Stimulated activated CD4-positive, alpha-beta T cell treated with anti-CD3 and anti-CD28 coated beads, Interleukin-2, amount 100 ng/mL, for 4 hours (primary cell): ENCODE measurements at regions not wholly inside any gene's neighbourhood (a gene's known extent, or its start where the extent isn't known, plus 50 kb on each side); places are given as distances from the start of the nearest gene placed in this dataset.
"Not testable (repeated sequence)": the region's sequence is repeated elsewhere in the genome, so short reads cannot be mapped to it uniquely, and the experiment has no call there.

Experiments used
- DNase-seq: peaks from one replicate; pipeline ENCODE4 v3.0.0-alpha.2; 2020; ENCODE audit warnings: low read depth

DNA sequence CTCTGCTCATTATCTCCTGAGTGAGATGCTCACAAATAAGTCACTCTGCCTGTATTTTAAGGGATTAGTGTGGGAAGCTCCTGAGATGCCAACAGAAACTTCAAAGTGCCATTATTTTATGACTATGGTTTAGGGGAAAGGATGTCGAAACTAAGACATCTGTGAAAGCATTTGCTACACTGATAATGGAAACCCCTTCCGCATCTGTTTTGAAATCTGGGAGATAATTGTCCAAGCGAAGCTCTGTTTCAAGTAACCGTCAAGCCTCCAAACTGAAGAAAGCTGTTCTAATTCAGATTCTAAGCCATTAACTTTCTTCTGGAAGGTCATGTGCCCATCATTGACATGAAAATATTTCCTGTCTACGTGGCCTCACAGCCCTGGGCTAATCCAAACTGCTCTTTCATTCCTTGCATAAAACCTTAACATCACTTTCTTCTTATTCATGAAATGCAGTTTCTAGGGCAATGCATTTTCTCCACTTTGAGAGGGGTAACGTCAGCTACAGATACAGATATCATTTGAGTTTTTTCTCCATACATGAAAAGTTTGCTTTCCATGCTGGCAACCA lies 932.0 kb downstream of the C6orf118 start:
- no peak for DNase-seq

DNA sequence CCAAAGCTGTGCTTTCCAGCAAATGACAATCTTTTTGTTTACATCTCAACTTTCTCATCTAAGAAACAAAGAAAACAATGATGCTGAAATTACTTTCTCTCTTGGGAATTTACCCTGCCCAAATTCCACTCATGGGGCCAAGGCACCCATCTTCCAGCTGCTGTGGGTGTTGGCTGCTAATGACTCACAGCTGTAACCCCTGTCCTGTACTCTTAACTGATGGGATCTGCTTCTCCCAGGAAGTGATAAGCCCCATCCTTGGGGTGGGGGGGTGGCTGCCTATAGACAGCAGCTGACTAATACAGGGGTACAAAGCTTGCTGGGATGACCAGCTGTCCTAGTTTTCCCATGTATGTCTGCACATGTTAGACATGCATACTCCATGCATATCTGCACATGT lies 938.6 kb downstream of the C6orf118 start:
- no peak for DNase-seq

DNA sequence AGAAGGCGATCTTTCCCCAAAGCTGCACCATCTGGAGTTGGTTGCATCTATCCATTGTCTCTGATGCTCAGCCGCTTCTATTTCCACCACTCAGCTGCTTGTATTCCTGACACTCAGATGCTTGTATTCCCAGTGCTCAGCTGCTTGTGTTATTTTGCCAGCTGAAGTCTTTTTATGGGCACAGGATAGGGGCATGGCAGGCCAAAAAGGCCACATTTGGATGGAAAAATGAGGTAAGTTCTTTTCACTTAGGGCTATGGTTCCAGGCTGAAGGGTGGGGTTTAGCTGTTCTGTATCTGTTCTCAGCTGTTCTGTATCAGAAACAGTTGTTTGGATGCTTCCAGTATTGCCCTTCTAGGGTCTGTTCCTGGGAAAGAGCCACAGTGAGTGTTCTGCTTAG lies 944.9 kb downstream of the QKI start:
- no peak for DNase-seq

DNA sequence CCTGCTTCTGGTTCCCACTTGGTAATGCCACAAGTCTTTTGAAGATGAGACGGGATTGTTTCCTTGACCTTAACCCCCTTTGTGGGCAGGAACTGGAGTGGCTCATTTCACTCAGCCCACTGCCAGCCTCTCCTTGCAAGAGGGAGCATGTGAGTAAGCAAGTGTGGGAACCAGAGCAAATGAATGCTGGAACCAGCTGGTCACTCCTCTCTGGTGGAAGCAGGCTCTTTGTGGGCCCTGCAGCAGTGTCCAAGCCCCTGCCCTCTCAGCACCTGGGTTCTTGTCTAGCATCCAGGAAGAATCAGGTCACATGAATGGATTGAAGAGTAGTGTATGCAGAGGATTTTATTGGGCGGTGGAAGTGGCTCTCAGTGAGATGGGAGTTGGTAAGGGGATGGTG lies 944.5 kb downstream of the QKI start:
- DNase-seq, result no peak

DNA sequence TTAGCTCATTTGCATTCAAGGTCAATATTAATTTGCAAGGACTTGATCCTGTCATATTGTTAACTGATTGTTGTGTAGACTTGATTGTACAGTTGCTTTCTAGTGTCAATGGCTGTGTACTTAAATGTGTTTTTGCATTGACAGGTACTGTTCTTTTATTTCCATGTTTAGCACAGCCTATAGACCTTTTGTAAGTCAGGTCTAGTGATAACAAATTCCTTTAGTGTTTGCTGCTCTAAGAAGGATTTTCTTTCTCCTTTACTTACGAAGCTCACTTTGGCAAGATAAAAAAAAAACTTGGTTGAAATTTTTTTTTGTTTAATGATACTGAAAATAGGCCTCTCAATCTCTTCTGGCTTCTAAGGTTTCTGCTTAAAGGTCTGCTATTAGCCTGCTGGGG lies 942.3 kb downstream of the QKI start:
- DNase-seq, result no peak

DNA sequence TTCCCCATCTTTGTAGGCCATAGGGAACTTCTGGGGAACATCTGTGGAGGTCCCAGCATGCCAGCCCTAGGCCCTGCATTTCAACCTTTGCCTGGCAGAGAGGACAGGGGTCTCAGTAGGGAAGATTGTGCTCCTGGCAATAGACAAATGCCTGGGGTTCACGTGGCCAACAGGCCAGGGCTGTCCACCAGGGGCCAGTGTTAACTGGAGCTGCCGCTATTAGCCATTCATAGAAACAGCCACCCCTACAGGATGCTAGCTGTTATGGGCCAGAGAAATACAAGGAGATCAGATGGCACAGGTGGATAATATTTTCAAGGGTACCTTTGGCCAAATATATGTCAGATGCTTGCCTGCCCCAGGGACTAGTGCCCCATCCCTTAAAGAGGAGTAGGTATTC lies 932.9 kb downstream of the QKI start:
- DNase-seq, result no peak

DNA sequence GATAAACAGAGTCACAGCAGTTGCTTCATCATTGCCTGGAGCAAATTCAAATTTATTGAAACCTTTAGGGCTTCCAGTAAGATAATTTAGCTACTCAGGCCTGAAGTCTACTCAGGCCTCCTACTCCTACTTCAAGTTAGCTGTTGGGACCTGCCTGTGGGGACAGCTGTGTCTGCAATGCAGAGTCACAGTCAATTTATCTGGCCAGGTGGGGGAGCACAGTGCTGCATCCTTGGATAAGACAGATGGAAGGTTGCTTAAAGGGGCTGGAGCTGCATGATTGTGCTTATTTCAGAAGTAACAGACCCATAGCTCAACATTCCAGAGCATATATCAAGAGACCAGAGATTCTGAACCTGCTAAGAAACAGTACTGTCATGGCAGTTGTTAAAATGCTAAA lies 932.1 kb downstream of the QKI start:
- DNase-seq, result no peak

DNA sequence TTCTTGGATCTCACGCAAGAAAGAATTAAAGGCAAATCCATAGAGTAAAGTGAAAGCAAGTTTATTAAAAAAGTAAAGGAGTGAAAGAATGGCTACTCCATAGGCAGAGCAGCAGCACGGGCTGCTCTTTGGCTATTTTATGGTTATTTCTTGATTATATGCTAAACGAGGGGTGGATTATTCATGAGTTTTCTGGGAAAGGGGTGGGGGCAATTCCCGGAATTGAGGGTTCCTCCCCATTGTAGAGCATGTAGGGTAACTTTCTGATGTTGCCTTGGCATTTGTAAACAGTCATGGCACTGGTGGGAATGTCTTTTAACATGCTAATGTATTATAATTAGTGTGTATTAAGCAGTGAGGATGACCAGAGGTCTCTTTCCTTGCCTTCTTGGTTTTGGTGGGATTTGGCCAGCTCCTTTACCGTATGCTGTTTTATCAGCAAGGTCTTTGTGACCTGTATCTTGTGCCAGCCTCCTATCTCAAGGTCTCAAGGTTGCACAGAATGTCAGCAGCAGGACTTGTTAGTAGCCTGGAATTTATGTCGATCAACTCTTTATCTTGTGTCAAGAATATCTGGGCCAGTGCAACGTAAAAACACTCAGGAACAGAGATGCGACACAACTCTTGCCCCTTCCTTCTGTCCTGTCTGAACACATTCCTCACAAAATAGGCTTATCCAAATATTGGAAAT lies 931.4 kb downstream of the QKI start:
- no peak for DNase-seq

DNA sequence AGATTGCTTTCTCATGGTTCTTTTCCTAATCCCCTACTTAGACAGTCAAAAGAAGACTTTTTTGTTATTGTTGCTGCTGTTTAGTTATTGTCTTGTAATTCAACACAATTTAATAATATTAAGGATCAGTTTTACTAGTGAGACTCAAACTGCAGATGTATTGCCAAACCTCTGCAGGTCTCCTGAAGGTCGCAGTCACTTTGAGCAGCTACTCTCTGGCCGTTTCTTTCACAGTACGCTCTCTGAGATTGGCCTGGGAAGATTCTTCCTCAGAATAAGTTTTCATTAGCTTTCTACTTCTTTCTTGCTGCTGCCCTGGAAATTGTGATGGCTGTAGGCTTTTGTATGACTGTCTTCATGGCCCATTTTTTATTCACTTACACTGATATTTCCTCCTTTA lies 930.8 kb downstream of the QKI start:
- no peak for DNase-seq

DNA sequence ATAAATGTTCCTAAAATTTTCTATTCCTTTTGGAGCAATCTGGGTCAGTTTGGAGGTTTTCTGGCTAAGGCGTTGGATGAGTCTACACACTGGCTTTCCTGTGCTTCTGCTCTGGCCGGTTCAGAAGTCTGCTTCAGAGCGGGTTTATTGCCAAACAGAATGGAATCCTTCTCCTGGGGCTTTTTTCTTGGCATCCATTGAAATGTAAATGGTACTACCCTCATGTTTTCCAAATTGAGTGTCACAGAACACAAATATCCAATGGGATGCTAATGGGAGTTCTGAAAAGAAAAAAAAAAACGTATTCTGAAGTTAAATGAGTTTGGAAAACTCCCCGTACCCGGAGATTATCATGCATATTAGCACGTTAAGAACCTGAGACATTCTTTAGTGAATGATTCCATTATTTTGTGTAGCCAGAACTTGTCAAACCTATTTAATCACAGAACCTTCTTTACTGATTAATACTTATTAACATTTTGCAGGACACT lies 930.3 kb downstream of the QKI start:
- no peak for DNase-seq

DNA sequence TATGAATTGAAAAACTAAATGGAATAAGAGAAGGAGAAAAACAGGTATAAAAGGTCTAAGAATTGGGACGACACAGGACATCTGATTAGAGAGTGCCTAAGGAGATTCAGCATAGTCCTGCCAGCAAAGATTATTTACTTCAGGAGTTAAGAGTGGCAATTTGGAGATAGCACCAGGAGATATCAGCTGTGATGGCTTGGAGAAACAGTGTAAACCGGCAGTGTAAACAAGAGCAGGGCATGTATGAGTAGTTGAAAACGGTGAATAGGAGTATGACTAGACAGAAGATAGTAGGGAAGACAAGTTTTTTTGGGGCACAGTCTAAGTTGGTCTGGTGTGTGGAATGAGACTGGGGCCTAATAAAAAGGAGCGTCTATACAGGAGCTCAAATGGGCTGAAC lies 924.9 kb downstream of the QKI start:
- not testable (repeated sequence) for DNase-seq

DNA sequence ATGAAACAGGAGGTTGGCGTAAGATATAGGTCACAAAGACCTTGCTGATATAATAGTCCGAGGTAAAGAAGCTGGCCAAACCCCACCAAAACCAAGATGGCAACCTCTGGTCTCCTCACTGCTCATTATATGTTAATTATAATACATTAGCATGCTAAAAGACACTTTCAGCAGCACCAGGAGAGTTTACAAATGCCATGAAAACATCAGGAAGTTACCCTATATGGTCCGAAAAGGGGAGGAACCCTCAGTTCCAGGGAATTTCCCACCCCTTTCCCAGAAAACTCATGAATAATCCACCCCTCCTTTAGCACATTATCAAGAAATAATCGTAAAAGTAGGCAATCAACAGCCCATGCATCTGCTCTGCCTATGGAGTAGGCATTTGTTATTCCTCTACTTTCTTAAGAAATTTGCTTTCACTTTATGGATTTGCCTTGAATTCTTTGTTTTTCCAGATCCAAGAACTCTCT lies 923.4 kb downstream of the QKI start:
- no peak for DNase-seq

DNA sequence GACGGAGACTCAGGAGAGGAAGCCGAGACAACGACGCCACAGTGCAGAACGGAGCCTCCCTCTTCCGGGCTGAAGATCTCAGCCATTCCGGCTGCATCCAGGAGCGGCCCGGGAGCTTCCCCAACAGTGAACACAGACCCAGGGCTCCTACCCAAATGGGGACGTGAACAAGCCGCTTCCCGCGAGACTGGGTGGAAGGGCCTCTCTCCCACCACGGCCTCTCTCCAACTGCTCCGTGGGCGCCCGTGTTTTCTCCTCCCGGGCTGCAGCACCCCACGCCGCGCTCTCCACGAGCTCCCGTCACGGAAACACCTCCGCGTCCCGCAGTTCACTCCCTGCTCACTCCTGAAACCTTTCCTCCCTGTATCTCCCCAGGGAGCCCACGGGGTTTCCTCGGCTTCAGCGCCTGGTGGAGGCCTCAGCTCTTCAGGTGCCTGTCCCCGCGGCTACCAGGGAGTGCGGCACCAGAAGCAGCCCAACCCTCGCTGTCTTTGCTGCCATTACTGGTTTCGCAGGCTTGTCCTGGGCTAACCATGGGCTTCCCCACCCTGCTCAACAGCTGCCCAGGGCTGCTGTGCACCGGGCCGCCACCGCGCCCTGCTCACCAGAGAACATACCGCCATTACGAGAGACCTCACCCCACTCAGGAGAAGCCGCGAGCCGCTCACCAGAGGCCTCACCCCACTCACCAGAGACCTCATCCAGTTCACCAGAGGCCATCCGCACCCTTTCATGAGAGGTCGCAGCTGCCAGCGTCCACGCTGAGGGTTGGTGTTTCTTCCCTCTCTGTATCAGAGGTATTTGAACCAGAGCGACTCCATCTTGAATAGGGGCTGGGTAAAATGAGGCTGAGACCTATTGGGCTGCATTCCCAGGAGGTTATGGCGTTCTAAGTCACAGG lies 922.8 kb downstream of the QKI start:
- no peak for DNase-seq

DNA sequence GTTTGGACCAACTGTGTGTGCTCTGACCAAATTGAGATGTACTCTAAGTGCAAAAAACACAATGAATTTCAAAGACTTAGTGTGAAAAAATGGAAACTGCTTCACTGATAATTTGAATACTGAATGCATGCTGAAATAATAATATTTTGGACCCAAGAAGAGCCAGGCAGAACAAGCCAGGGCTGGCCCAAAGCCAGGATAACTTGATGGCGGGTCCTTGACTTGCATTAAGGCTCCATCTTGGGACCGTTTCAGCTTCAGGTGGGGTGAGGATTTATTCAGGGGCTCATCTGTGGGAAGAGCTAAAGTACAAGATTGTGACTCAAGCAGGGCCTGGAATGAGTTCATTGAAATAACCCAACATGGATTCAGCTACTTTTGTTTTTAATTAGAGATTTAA lies 921.9 kb downstream of the QKI start:
- no peak for DNase-seq

DNA sequence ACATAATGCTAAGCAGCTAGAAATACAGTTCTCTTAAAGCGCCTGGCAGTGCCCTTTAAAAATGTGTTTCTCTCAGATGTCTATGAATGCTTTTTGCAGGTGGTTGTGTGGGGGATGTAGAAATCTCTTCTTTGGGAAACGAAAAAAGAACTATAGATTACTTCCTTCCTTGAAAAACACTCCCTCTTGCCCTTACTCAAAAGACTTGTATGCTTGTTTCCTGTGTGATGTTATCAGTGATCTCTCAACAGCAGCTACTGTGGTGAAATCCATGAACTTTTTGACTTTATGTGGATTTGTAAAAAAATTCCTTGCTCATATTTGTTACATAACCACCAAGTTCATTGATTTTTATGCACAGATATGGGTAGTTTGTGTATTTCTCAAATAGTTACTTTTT lies 916.5 kb downstream of the QKI start:
- DNase-seq, result no peak

DNA sequence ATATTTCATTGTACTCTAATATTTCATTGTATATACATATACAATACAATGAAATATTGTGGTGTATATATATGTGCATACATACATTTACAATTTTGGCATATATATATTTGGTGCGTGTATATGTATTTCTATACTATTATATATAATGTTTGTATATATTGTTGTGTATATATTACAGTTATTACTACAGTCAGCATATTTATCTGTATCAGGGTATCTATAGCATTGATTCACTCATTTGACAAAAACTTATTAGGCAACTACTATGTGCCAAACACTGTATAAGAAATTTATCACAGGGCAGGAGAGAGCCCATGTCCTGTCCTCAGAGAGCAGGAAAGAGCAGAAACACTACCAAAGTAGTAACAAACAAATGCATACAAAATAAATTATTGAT lies 910.6 kb downstream of the QKI start:
- no peak for DNase-seq

DNA sequence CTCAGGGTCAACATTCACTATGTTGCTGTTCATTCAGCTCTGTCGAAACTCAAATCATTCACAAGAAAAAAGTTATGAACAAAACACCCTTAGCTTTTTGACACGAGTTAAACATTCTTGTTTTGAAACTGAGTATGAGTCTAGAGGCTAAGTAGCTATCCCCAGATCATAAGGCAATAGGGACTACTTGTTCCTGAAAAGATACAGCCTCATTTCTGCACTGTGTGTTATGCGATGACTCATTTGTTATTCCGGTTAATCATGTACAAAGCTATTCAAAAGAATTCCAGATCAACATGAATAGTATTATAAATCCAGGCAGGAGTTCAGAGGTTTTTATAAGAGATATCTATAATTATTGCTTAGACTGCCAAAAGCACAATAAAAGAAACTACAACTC lies 908.0 kb downstream of the QKI start:
- DNase-seq, result no peak

DNA sequence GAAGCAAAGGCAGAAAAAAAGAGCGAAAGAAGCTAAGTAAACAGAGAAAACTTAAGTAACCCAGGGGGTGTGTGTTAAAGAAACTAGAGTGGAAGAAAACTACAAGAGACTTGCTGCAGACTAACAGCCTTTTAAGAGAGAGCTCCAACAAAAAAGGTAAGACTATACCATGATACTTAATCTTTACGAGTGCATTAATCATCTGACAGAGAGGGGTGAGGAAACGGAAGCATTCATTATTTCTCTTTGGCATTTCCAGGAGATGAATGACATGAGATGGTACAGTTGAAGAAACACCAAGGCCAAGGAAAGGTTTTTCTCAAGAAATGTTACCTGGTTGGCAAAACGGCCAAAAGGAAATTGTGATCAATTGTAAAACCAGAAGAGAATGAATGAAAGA lies 906.8 kb downstream of the QKI start:
- no peak for DNase-seq

DNA sequence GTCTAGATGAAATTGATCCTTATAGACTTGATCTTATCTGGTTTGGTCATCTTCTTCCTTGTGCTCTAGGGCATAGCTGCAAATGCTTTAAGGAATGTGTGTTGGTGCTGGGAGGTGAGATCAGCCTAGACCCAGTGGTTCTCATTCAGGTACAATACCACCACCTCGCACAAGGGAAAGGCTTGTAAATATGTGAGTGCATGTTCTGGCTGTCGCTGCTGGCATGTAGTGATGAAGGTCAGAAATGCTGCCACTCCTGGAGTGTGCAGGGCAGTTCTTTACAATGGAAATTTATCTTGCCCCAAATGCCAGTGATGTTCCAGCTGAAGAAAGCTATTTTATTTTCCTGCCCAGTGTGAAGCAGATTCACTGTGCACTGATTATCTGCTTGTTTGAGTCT lies 900.9 kb downstream of the QKI start:
- no peak for DNase-seq

DNA sequence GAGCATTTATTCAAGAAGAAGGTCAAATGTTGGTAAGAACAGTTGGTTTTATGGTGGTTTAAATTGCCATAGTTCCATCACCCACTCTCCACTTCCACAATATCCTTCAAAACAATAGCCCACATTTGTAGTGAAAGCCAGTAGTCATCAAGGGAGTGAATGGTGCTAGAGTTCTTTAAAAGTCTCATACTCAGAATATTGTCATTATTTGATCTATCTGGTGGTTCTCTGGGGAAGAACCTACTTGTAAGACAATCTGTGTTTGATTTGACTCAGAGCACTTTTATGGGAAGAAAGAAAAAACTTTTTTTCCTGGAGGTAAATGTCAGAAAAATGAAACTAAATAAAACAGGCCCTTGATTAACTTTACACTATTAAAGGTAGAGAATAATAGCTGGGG lies 893.8 kb downstream of the QKI start:
- no peak for DNase-seq

DNA sequence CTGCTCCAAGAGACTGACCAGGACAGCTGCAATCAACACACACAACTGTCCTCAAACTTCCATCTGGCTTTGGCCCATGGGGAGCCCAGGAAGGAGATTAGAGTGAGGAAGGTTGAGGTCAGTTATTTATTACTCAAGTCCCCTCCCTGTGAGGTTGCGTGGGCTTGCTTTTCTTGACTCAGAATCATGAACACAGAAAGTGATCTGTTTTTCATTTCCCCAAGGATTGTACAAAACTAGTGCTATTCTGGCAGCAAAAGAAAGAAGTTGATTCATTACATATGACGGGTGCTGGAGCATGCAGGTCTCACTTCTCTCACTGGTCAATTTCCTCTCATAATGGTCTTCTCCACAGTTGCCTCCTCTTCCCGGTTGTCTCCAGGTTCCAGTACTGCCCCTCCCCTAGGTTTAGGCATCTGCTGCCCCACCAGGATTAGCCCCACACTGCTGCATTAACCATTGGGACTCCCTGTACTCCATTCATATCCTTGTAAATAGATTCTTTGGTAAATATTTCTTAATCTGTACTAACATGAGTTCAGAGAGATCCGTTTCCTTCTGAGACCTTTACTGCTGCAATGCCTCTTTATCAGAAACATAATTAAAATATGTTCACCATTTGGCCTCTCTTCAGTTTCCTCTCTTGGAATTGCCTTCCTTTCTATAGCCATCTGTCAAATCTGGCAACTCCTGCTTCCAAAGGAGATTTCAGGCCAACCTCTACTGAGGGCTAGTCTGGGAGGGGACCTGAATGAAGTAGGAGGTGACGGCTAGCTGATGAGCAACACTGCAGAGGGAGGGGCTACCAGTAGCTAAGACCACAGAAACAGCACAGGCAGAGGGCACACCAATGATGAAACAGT lies 888.8 kb downstream of the QKI start:
- DNase-seq, result no peak

DNA sequence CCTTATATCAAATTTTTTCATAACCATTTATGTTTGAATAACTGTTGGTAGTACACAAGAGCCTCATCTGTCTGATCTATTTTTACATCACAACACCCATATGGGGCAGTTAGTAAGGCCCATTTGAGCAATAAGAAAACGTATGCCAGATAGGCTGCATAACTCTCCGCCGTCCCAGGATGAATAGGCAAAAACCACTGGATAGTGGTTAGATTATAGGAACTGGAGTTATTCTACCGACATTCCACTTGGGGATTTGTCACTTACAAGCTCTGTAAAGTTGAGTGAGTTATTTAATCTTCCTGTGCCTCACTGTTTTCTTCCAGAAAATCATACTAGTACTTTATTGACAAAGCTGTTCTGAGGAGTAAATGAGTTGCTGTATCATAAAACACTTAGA lies 881.9 kb downstream of the QKI start:
- DNase-seq, result no peak
